OCI-LY7 (cell line): ENCODE measurements at regions not wholly inside any gene's neighbourhood (a gene's known extent, or its start where the extent isn't known, plus 50 kb on each side); places are given as distances from the start of the nearest gene placed in this dataset.

Experiments used
- BruUV-seq: library from RNA; stranded (reverse); fragments of 400-500 nt; replicated peaks from 2 replicates; lab custom pipeline; 2021; lab: Mats Ljungman, UMichigan
- CTCF ChIA-PET: fragments of 300-600 bp; sonication (Branson Sonifier 250); formaldehyde crosslinking; loops from one replicate; lab custom pipeline; 2022; ENCODE audit warnings: antibody characterized with exemption; ENCODE audit not compliant: unreplicated experiment; lab: Charles Lee
- POLR2A ChIA-PET: fragments of 300-600 bp; sonication (Branson Sonifier 250); formaldehyde crosslinking; loops from one replicate; lab custom pipeline; 2022; ENCODE audit warnings: antibody characterized with exemption; lab: Charles Lee
- DNase-seq: peaks from one replicate; pipeline ENCODE4 v3.0.0-alpha.2; 2015; ENCODE audit warnings: low spot score
- H2AFZ ChIP-seq: fragments of 200-600 bp; sonication (generic), shearing (Covaris generic); 2 replicates; pipeline ENCODE4 v1.6.1; 2014; ENCODE audit warnings: mild to moderate bottlenecking, antibody characterized with exemption, low read length, moderate library complexity
- H3K27ac ChIP-seq: fragments of 200-600 bp; sonication (generic); 2 replicates; pipeline ENCODE4 v1.5.1; 2014; ENCODE audit warnings: mixed run types, low read depth, mild to moderate bottlenecking, moderate library complexity, low read length, inconsistent platforms; ENCODE audit not compliant: poor library complexity, severe bottlenecking
- H3K36me3 ChIP-seq: fragments of 200-600 bp; sonication (generic); 2 replicates; pipeline ENCODE4 v1.6.1; 2014; ENCODE audit warnings: mild to moderate bottlenecking, antibody characterized with exemption, low read length, moderate library complexity, mixed read lengths; ENCODE audit not compliant: insufficient read depth
- H3K4me1 ChIP-seq: fragments of 200-600 bp; sonication (generic); 2 replicates; pipeline ENCODE4 v1.5.1; 2014; ENCODE audit warnings: mild to moderate bottlenecking, low read length; ENCODE audit not compliant: insufficient read depth, poor library complexity, severe bottlenecking
- H3K4me2 ChIP-seq: fragments of 200-600 bp; sonication (generic); 2 replicates; pipeline ENCODE4 v1.6.1; 2014; ENCODE audit warnings: mild to moderate bottlenecking, low read length
- H3K4me3 ChIP-seq: fragments of 200-600 bp; sonication (generic); 2 replicates; pipeline ENCODE4 v1.5.1; 2014; ENCODE audit warnings: mild to moderate bottlenecking, low read depth, low read length; ENCODE audit not compliant: poor library complexity, severe bottlenecking
- H3K79me2 ChIP-seq: fragments of 200-600 bp; sonication (generic); 2 replicates; pipeline ENCODE4 v1.6.1; 2016; ENCODE audit warnings: low read depth, mild to moderate bottlenecking, low read length, moderate library complexity, mixed read lengths; ENCODE audit not compliant: insufficient read depth
- H3K9me2 ChIP-seq: fragments of 200-600 bp; sonication (generic); 2 replicates; pipeline ENCODE4 v1.6.1; 2016; ENCODE audit warnings: mild to moderate bottlenecking, low read length, mixed read lengths; ENCODE audit not compliant: insufficient read depth
- H3K9me3 ChIP-seq: fragments of 200-600 bp; sonication (generic); 2 replicates; pipeline ENCODE4 v1.6.1; 2014; ENCODE audit warnings: mild to moderate bottlenecking, mixed run types, low read length, mixed read lengths
- H4K20me1 ChIP-seq: fragments of 200-600 bp; sonication (generic); 2 replicates; pipeline ENCODE4 v1.6.1; 2014; ENCODE audit warnings: mild to moderate bottlenecking, antibody characterized with exemption, low read length, moderate library complexity, mixed read lengths; ENCODE audit not compliant: insufficient read depth
- EZH2phosphoT487 ChIP-seq: fragments of 200-600 bp; sonication (generic); IDR thresholded peaks from 2 replicates; pipeline ENCODE4 v1.6.1; 2018; ENCODE audit warnings: low read depth, borderline replicate concordance, mild to moderate bottlenecking, mixed run types, antibody characterized with exemption, low read length, moderate library complexity, mixed read lengths
- intact Hi-C: fragments of 100-400 bp; cut with micrococcal nuclease; formaldehyde crosslinking; loops from one replicate; pipeline ENCODE4 v1.10.0; 2022; ENCODE audit not compliant: unreplicated experiment
- TF ChIP-seq, protein P1 (sequence below): fragments of 200-600 bp; sonication (generic); conservative IDR thresholded peaks from 2 replicates; pipeline ENCODE4 v1.5.1; 2014; ENCODE audit warnings: mild to moderate bottlenecking, antibody characterized with exemption, low read length, moderate library complexity, mixed read lengths

DNA sequence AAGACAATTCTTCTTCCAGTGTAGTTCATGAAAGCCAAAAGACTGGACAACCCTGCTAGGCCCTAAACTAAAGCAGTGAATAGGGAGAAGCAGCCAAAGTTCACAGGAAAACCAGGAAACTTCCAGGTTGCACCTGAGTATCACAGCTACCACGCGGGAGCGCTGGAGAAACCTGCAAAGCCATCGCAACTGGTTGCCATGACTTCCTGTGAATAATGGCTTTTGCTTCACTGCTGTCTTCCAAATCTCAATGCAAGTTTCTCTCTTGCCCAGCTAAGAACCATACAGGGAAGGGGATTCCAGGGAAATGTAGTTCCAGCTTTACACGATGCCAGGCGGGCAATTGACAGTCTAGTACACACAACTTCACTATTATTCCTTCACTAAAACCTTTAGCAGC, 114.1 kb downstream of the GXYLT1 start:
- no peaks in the 10 kb centered on the region for H3K9me2 ChIP-seq
- no peak overlapping the region for H3K4me3 ChIP-seq
- no peak overlapping the region for H3K4me2 ChIP-seq
- no peaks in the 10 kb centered on the region for H3K4me1 ChIP-seq
- no peak for TF ChIP-seq EZH2phosphoT487
- TF ChIP-seq, protein P1, sequence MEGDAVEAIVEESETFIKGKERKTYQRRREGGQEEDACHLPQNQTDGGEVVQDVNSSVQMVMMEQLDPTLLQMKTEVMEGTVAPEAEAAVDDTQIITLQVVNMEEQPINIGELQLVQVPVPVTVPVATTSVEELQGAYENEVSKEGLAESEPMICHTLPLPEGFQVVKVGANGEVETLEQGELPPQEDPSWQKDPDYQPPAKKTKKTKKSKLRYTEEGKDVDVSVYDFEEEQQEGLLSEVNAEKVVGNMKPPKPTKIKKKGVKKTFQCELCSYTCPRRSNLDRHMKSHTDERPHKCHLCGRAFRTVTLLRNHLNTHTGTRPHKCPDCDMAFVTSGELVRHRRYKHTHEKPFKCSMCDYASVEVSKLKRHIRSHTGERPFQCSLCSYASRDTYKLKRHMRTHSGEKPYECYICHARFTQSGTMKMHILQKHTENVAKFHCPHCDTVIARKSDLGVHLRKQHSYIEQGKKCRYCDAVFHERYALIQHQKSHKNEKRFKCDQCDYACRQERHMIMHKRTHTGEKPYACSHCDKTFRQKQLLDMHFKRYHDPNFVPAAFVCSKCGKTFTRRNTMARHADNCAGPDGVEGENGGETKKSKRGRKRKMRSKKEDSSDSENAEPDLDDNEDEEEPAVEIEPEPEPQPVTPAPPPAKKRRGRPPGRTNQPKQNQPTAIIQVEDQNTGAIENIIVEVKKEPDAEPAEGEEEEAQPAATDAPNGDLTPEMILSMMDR: no peak
- peak overlapping the region; percentile 58; the same call in 1 of the 2 replicates for H2AFZ ChIP-seq
- H3K36me3 ChIP-seq: no peaks in the 10 kb centered on the region
- no peak overlapping the region for H3K27ac ChIP-seq
- no peaks in the 10 kb centered on the region for H4K20me1 ChIP-seq
- ChIA-PET CTCF (no interaction called here), POLR2A (interaction anchor here (1.1 kb wide), 1 partner anchor 747 kb away, joined by 3 read pairs; no protein-coding TSS in a partner anchor)
- no peaks in the 10 kb centered on the region for H3K79me2 ChIP-seq
- no peaks in the 10 kb centered on the region for H3K9me3 ChIP-seq
- BruUV-seq: no TSS peak
- intact Hi-C loops: no loop called here
- DNase-seq: no peak

DNA sequence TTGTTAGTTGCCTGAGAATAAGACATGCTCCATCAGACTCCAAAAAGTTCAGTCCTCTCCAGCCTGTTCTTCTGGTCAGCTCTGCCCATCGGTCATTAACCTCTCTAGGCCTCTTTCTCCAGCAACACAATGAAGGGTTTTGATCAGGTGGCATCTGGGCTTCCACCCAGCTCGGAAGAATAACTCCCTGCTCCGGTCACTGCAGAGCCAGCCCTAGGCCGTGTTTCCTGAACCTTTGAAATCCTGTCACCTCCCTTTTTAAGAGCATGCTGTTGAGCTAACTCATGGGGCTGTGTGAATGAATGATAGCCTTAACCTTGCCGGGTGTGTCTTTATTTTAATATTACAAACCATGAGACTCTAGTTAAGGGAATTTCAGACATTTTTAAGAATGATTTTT, 117.1 kb downstream of the GXYLT1 start:
- Histone ChIP-seq H3K9me2 (no peaks in the 10 kb centered on the region), H3K36me3 (no peaks in the 10 kb centered on the region), H4K20me1 (no peaks in the 10 kb centered on the region), H3K4me3 (no peak overlapping the region), H3K4me2 (no peak overlapping the region), H3K79me2 (no peaks in the 10 kb centered on the region), H2AFZ (no peak overlapping the region), H3K9me3 (no peaks in the 10 kb centered on the region), H3K4me1 (peaks cover 15% of the 10 kb centered on the region), H3K27ac (no peak overlapping the region)
- no peak for DNase-seq
- POLR2A ChIA-PET: no interaction called here
- CTCF ChIA-PET: interaction anchor here (0.6 kb wide), 1 partner anchor 1833 kb away, joined by 4 read pairs; no protein-coding TSS in a partner anchor
- TF ChIP-seq, protein P1: no peak
- TF ChIP-seq EZH2phosphoT487: no peak
- intact Hi-C loops: no loop called here
- no TSS peak for BruUV-seq

DNA sequence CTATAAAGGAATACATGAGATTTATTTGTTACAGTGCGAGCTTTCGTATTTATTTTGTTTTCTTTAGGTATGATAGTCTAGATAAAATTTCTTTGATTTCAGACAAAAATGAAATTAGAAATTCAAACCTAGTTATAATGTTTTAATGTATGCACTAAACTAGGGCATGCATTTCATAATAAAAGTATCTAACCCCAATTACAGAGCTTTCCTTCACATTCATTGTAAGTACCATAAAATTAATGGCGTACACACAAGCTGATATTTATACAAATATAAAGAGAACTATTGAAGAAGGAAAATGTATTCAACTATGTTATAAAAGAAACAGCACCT, 120.2 kb downstream of the GXYLT1 start:
- H3K9me3 ChIP-seq: no peaks in the 10 kb centered on the region
- intact Hi-C loops: loop anchor here (1.0 to 5.0 kb wide), 6 partner anchors 102 to 1077 kb away; no protein-coding TSS in a partner anchor
- H3K4me2 ChIP-seq: peak overlapping the region; percentile 64
- TF ChIP-seq, protein P1: peak; percentile 54; the same call in 1 of the 2 replicates
- TF ChIP-seq EZH2phosphoT487: no peak
- H3K4me1 ChIP-seq: peaks cover 43% of the 10 kb centered on the region
- BruUV-seq: no TSS peak
- DNase-seq: no peak
- no peaks in the 10 kb centered on the region for H3K36me3 ChIP-seq
- peak overlapping the region; percentile 91; the same call in 1 of the 2 replicates for H2AFZ ChIP-seq
- H3K79me2 ChIP-seq: no peaks in the 10 kb centered on the region
- CTCF ChIA-PET: interaction anchor here (0.9 to 1.9 kb wide), 2 partner anchors 10 to 760 kb away, joined by 3 to 6 read pairs; no protein-coding TSS in a partner anchor
- no peaks in the 10 kb centered on the region for H4K20me1 ChIP-seq
- POLR2A ChIA-PET: interaction anchor here (0.6 to 2.6 kb wide), 6 partner anchors 8 to 752 kb away, joined by 3 to 9 read pairs (median 3); no protein-coding TSS in a partner anchor
- H3K9me2 ChIP-seq: no peaks in the 10 kb centered on the region
- no peak overlapping the region for H3K4me3 ChIP-seq
- no peak overlapping the region for H3K27ac ChIP-seq
